ENCODE measurements at regions not wholly inside any gene's neighbourhood (a gene's known extent, or its start where the extent isn't known, plus 50 kb on each side); places are given as distances from the start of the nearest gene placed in this dataset.

DNA sequence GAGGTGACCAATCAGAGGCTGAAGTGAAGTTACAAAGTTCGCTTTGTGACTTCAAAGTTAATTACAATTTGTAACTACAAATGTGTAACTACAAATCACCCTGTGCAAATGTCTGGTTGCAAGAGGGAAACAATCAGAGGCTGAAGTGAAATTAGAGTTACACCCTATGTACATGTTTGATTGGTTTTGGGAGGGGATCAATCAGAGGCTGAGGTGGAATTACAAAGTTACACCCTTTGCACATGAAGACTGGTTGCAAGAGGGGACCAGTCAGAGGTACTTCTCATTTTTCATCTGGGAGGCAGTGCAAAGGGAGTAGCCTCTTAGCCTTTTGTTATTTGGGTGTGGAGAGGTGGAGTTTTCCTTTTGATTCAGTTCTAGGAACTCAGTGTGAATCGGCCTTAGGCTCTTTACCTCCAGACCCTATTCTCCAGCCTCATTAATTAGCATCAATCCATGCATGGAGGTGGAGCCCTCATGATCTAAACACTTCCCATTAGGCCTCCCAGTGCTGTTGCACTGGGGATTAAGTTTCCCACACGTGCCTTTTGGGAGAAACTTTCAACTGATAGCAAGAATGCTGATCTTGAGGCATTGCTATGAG lies 291.3 kb upstream of the MTNR1B start:
- no peak overlapping the region for H3K9ac ChIP-seq (ENCODE audit: low read length)
- H3K9me2 ChIP-seq (replicated peaks; ENCODE audit: low read length): no peaks in the 10 kb centered on the region
- intact Hi-C loops (cut with micrococcal nuclease): no loop called here
- H3K9me3 ChIP-seq (ENCODE audit: low read length): peaks cover 23% of the 10 kb centered on the region
- no peaks in the 10 kb centered on the region for H3K27me3 ChIP-seq (ENCODE audit: low read length)
- H2AFZ ChIP-seq (ENCODE audit: low read length): no peak overlapping the region
- no peak for TF ChIP-seq EZH2 (IDR thresholded peaks at IDR 0.05; ENCODE audit: low read length, unreplicated experiment)
- no peak for TF ChIP-seq CTCF (conservative IDR thresholded peaks at IDR 0.05; ENCODE audit: low read depth, low read length)
- no peak for TF ChIP-seq EZH2phosphoT487 (IDR thresholded peaks at IDR 0.05; ENCODE audit: borderline replicate concordance, low read length)
- no peaks in the 10 kb centered on the region for H3K79me2 ChIP-seq (ENCODE audit: low read length)
- no peak overlapping the region for H3K4me3 ChIP-seq (ENCODE audit: low read length)
- CTCF ChIA-PET: no interaction called here
- no peak overlapping the region for H3K27ac ChIP-seq (ENCODE audit: low read length)
- H3K36me3 ChIP-seq (ENCODE audit: low read depth, low read length): no peaks in the 10 kb centered on the region
- no peak for ATAC-seq
- POLR2A ChIA-PET (ENCODE audit: unreplicated experiment): no interaction called here
- no peaks in the 10 kb centered on the region for H4K20me1 ChIP-seq (ENCODE audit: low read length)
- no peaks in the 10 kb centered on the region for H3K4me1 ChIP-seq (ENCODE audit: insufficient read depth, low read length)
- DNase-seq: no peak
- BruUV-seq (replicated peaks): no TSS peak
- no peak overlapping the region for H3K4me2 ChIP-seq (ENCODE audit: low read length)
- H3F3A ChIP-seq (ENCODE audit: low read length, unreplicated experiment): no peaks in the 10 kb centered on the region

DNA sequence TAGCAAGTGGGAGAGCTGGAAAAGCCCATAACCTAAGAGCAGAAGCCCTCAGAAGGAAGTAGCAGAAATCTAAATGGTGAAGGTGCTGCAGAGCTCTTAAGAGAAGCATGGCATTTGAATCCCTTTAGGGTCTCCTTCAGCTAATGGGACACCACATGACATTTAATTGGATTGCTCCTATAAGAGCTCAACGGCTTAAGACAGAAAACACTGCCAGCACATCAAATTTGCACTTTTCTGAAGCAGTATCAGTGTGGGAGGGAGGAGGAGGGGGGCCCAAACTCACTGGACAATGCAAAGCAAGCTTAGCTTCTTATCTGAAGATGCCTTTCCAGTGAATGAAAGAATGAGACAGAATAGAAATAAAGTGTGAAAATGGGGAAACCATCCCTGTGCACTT lies 287.9 kb upstream of the MTNR1B start:
- CTCF ChIA-PET: no interaction called here

More for the DNA sequence above, 287.9 kb upstream of the MTNR1B start:
- no peak overlapping the region for H3K9ac ChIP-seq (ENCODE audit: low read length)
- H4K20me1 ChIP-seq (ENCODE audit: low read length): no peaks in the 10 kb centered on the region
- TF ChIP-seq EZH2 (IDR thresholded peaks at IDR 0.05; ENCODE audit: low read length, unreplicated experiment) (no peak), EZH2phosphoT487 (IDR thresholded peaks at IDR 0.05; ENCODE audit: borderline replicate concordance, low read length) (no peak), CTCF (conservative IDR thresholded peaks at IDR 0.05; ENCODE audit: low read depth, low read length) (no peak)
- no peak overlapping the region for H3K4me3 ChIP-seq (ENCODE audit: low read length)
- DNase-seq (no peak), ATAC-seq (no peak)
- no peaks in the 10 kb centered on the region for H3K27me3 ChIP-seq (ENCODE audit: low read length)
- no peaks in the 10 kb centered on the region for H3K4me1 ChIP-seq (ENCODE audit: insufficient read depth, low read length)
- no peak overlapping the region for H2AFZ ChIP-seq (ENCODE audit: low read length)
- no peaks in the 10 kb centered on the region for H3F3A ChIP-seq (ENCODE audit: low read length, unreplicated experiment)
- H3K4me2 ChIP-seq (ENCODE audit: low read length): no peak overlapping the region
- H3K9me3 ChIP-seq (ENCODE audit: low read length): peaks cover 23% of the 10 kb centered on the region
- POLR2A ChIA-PET (ENCODE audit: unreplicated experiment): no interaction called here
- H3K79me2 ChIP-seq (ENCODE audit: low read length): no peaks in the 10 kb centered on the region
- intact Hi-C loops (cut with micrococcal nuclease): no loop called here
- no peaks in the 10 kb centered on the region for H3K9me2 ChIP-seq (replicated peaks; ENCODE audit: low read length)
- no peaks in the 10 kb centered on the region for H3K36me3 ChIP-seq (ENCODE audit: low read depth, low read length)
- no peak overlapping the region for H3K27ac ChIP-seq (ENCODE audit: low read length)
- no TSS peak for BruUV-seq (replicated peaks)
